DOHH2 (cell line): ENCODE measurements at regions not wholly inside any gene's neighbourhood (a gene's known extent, or its start where the extent isn't known, plus 50 kb on each side); places are given as distances from the start of the nearest gene placed in this dataset.

ENCODE experiments used
- H3F3A ChIP-seq: fragments of 200-600 bp; sonication (generic), shearing (Covaris generic); 2 replicates; pipeline ENCODE4 v1.6.0; 2016; ENCODE audit warnings: antibody characterized with exemption, mild to moderate bottlenecking; ENCODE audit not compliant: control insufficient read depth, insufficient read depth
- H3K27ac ChIP-seq: fragments of 200-600 bp; sonication (generic); 2 replicates; pipeline ENCODE4 v1.5.1; 2014; ENCODE audit warnings: low read depth, mild to moderate bottlenecking, low read length, moderate library complexity
- H3K27me3 ChIP-seq: fragments of 200-600 bp; sonication (generic); 2 replicates; pipeline ENCODE4 v1.6.1; 2014; ENCODE audit warnings: mild to moderate bottlenecking, low read length, mixed read lengths; ENCODE audit not compliant: control insufficient read depth
- H3K36me3 ChIP-seq: fragments of 200-600 bp; sonication (generic); 2 replicates; pipeline ENCODE4 v1.6.1; 2014; ENCODE audit warnings: mild to moderate bottlenecking, low read length, moderate library complexity, mixed read lengths; ENCODE audit not compliant: control insufficient read depth
- H3K4me1 ChIP-seq: fragments of 200-600 bp; sonication (generic); 2 replicates; pipeline ENCODE4 v1.6.1; 2014; ENCODE audit warnings: mild to moderate bottlenecking, low read length, mixed read lengths; ENCODE audit not compliant: control insufficient read depth
- H3K4me2 ChIP-seq: fragments of 200-600 bp; sonication (generic); 2 replicates; pipeline ENCODE4 v1.6.0; 2014; ENCODE audit warnings: mild to moderate bottlenecking, low read length, moderate library complexity
- H3K4me3 ChIP-seq: fragments of 200-600 bp; sonication (generic); 2 replicates; pipeline ENCODE4 v1.5.1; 2014; ENCODE audit warnings: mild to moderate bottlenecking, low read length, mixed read lengths
- H3K79me2 ChIP-seq: fragments of 200-600 bp; sonication (generic); 2 replicates; pipeline ENCODE4 v1.6.1; 2014; ENCODE audit warnings: mild to moderate bottlenecking, low read length, mixed read lengths; ENCODE audit not compliant: control insufficient read depth
- H3K9me2 ChIP-seq: fragments of 200-600 bp; sonication (generic); replicated peaks from 2 replicates; pipeline ENCODE4 v1.6.1; 2014; ENCODE audit warnings: mild to moderate bottlenecking, low read length, mixed read lengths; ENCODE audit not compliant: control insufficient read depth
- H3K9me3 ChIP-seq: fragments of 200-600 bp; sonication (generic); 2 replicates; pipeline ENCODE4 v1.6.1; 2014; ENCODE audit warnings: antibody characterized with exemption, low read length, mixed read lengths; ENCODE audit not compliant: control insufficient read depth, insufficient read depth
- H4K20me1 ChIP-seq: fragments of 200-600 bp; sonication (generic); 2 replicates; pipeline ENCODE4 v1.6.0; 2014; ENCODE audit warnings: low read depth, mild to moderate bottlenecking, antibody characterized with exemption, low read length, moderate library complexity; ENCODE audit not compliant: control insufficient read depth, insufficient read depth
- EZH2phosphoT487 ChIP-seq: fragments of 200-600 bp; sonication (generic); IDR thresholded peaks from 2 replicates; pipeline ENCODE4 v1.6.1; 2017; ENCODE audit warnings: borderline replicate concordance, mild to moderate bottlenecking, antibody characterized with exemption, low read length, moderate library complexity, mixed read lengths
- TF ChIP-seq, protein P1 (sequence below): fragments of 200-600 bp; sonication (generic); IDR thresholded peaks from one replicate; pipeline ENCODE4 v1.5.1; 2014; ENCODE audit warnings: antibody characterized with exemption, mild to moderate bottlenecking, low read depth, low read length; ENCODE audit not compliant: poor library complexity, severe bottlenecking

DNA sequence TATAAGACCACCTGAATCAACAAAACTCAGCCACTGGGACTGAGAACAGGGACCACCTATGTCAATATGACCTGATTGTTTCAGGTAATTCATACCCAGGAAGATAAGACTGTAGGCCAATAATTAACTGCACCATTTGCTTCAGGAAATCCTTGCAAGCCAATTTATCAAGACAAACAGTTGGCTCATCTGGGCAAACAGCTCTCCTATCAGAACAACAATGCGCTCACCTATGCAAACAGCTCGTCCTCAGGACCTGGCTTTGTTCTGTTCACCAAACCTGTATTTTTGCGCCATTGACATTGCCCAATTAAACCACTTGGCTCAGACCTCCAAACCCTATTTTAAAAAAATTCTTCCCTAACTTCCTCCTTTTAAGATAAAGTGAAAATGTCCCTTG is 92.3 kb upstream of the MARCHF11 start:
- H3K79me2 ChIP-seq, result no peaks in the 10 kb centered on the region
- TF ChIP-seq, protein P1, sequence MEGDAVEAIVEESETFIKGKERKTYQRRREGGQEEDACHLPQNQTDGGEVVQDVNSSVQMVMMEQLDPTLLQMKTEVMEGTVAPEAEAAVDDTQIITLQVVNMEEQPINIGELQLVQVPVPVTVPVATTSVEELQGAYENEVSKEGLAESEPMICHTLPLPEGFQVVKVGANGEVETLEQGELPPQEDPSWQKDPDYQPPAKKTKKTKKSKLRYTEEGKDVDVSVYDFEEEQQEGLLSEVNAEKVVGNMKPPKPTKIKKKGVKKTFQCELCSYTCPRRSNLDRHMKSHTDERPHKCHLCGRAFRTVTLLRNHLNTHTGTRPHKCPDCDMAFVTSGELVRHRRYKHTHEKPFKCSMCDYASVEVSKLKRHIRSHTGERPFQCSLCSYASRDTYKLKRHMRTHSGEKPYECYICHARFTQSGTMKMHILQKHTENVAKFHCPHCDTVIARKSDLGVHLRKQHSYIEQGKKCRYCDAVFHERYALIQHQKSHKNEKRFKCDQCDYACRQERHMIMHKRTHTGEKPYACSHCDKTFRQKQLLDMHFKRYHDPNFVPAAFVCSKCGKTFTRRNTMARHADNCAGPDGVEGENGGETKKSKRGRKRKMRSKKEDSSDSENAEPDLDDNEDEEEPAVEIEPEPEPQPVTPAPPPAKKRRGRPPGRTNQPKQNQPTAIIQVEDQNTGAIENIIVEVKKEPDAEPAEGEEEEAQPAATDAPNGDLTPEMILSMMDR, result no peak
- no peak for TF ChIP-seq EZH2phosphoT487
- no peaks in the 10 kb centered on the region for H3K9me3 ChIP-seq
- H3K36me3 ChIP-seq, result no peaks in the 10 kb centered on the region
- H3K9me2 ChIP-seq, result no peaks in the 10 kb centered on the region
- H3K4me2 ChIP-seq, result no peak overlapping the region
- H3K27me3 ChIP-seq, result no peaks in the 10 kb centered on the region; the same call in 1 of the 2 replicates
- no peaks in the 10 kb centered on the region for H3F3A ChIP-seq
- H3K4me3 ChIP-seq, result no peak overlapping the region
- no peaks in the 10 kb centered on the region for H4K20me1 ChIP-seq
- no peak overlapping the region for H3K27ac ChIP-seq
- H3K4me1 ChIP-seq, result no peaks in the 10 kb centered on the region

DNA sequence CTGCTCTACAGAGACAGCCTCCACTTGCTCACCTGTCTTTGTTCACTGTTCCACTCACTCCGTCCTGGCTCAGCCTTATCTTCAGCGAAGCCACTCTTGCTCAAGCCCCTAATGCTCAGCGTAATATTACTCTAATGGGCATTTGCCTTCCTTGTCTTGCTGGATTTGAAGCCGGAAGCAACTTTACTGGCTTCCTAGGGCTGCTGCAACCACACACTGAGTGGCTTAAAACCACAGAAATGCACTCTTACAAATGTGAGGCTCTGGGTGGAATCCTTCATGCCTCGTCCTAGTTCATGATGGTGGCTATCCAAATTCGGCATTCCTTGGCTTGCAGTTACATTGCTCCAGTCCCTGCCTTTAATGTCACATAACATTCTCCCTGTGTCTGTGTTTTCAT is 85.5 kb upstream of the MARCHF11 start:
- no peaks in the 10 kb centered on the region for H3K4me1 ChIP-seq
- no peaks in the 10 kb centered on the region for H4K20me1 ChIP-seq
- H3K4me2 ChIP-seq, result no peak overlapping the region
- no peaks in the 10 kb centered on the region for H3K9me2 ChIP-seq
- H3F3A ChIP-seq, result no peaks in the 10 kb centered on the region
- H3K9me3 ChIP-seq, result no peaks in the 10 kb centered on the region
- H3K27ac ChIP-seq, result no peak overlapping the region
- no peak overlapping the region for H3K4me3 ChIP-seq
- no peak for TF ChIP-seq EZH2phosphoT487
- TF ChIP-seq, protein P1, result no peak
- H3K36me3 ChIP-seq, result no peaks in the 10 kb centered on the region
- no peaks in the 10 kb centered on the region for H3K27me3 ChIP-seq
- H3K79me2 ChIP-seq, result no peaks in the 10 kb centered on the region

DNA sequence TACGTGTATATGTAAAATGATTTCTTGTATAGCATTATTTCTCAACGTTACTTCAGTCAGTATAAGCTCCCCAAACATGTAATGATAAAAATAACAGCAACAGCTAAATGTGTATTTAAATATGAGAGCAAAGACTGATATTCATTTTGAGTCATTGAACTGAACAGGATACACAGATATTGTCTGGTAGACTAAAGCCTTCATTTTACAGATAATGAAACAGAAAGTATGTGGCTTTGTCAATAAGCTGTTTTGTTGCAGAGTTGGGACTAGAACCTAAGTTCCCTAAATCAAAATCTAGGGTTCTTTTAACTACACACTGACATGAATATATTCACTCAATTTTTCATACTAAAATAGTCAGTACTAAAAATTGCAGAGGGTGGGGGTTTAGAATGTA is 80.4 kb upstream of the MARCHF11 start:
- no peak overlapping the region for H3K4me2 ChIP-seq

More for the DNA sequence above, 80.4 kb upstream of the MARCHF11 start:
- H3K79me2 ChIP-seq, result no peaks in the 10 kb centered on the region
- H4K20me1 ChIP-seq, result no peaks in the 10 kb centered on the region
- TF ChIP-seq EZH2phosphoT487, result no peak
- TF ChIP-seq, protein P1, result no peak
- H3K9me2 ChIP-seq, result no peaks in the 10 kb centered on the region
- H3K27ac ChIP-seq, result no peak overlapping the region
- H3F3A ChIP-seq, result no peaks in the 10 kb centered on the region
- no peaks in the 10 kb centered on the region for H3K36me3 ChIP-seq
- H3K27me3 ChIP-seq, result no peaks in the 10 kb centered on the region
- no peaks in the 10 kb centered on the region for H3K9me3 ChIP-seq
- no peaks in the 10 kb centered on the region for H3K4me1 ChIP-seq
- no peak overlapping the region for H3K4me3 ChIP-seq
